ENCODE measurements at regions not wholly inside any gene's neighbourhood (a gene's known extent, or its start where the extent isn't known, plus 50 kb on each side); places are given as distances from the start of the nearest gene placed in this dataset.

- TF ChIP-seq, protein P1, sequence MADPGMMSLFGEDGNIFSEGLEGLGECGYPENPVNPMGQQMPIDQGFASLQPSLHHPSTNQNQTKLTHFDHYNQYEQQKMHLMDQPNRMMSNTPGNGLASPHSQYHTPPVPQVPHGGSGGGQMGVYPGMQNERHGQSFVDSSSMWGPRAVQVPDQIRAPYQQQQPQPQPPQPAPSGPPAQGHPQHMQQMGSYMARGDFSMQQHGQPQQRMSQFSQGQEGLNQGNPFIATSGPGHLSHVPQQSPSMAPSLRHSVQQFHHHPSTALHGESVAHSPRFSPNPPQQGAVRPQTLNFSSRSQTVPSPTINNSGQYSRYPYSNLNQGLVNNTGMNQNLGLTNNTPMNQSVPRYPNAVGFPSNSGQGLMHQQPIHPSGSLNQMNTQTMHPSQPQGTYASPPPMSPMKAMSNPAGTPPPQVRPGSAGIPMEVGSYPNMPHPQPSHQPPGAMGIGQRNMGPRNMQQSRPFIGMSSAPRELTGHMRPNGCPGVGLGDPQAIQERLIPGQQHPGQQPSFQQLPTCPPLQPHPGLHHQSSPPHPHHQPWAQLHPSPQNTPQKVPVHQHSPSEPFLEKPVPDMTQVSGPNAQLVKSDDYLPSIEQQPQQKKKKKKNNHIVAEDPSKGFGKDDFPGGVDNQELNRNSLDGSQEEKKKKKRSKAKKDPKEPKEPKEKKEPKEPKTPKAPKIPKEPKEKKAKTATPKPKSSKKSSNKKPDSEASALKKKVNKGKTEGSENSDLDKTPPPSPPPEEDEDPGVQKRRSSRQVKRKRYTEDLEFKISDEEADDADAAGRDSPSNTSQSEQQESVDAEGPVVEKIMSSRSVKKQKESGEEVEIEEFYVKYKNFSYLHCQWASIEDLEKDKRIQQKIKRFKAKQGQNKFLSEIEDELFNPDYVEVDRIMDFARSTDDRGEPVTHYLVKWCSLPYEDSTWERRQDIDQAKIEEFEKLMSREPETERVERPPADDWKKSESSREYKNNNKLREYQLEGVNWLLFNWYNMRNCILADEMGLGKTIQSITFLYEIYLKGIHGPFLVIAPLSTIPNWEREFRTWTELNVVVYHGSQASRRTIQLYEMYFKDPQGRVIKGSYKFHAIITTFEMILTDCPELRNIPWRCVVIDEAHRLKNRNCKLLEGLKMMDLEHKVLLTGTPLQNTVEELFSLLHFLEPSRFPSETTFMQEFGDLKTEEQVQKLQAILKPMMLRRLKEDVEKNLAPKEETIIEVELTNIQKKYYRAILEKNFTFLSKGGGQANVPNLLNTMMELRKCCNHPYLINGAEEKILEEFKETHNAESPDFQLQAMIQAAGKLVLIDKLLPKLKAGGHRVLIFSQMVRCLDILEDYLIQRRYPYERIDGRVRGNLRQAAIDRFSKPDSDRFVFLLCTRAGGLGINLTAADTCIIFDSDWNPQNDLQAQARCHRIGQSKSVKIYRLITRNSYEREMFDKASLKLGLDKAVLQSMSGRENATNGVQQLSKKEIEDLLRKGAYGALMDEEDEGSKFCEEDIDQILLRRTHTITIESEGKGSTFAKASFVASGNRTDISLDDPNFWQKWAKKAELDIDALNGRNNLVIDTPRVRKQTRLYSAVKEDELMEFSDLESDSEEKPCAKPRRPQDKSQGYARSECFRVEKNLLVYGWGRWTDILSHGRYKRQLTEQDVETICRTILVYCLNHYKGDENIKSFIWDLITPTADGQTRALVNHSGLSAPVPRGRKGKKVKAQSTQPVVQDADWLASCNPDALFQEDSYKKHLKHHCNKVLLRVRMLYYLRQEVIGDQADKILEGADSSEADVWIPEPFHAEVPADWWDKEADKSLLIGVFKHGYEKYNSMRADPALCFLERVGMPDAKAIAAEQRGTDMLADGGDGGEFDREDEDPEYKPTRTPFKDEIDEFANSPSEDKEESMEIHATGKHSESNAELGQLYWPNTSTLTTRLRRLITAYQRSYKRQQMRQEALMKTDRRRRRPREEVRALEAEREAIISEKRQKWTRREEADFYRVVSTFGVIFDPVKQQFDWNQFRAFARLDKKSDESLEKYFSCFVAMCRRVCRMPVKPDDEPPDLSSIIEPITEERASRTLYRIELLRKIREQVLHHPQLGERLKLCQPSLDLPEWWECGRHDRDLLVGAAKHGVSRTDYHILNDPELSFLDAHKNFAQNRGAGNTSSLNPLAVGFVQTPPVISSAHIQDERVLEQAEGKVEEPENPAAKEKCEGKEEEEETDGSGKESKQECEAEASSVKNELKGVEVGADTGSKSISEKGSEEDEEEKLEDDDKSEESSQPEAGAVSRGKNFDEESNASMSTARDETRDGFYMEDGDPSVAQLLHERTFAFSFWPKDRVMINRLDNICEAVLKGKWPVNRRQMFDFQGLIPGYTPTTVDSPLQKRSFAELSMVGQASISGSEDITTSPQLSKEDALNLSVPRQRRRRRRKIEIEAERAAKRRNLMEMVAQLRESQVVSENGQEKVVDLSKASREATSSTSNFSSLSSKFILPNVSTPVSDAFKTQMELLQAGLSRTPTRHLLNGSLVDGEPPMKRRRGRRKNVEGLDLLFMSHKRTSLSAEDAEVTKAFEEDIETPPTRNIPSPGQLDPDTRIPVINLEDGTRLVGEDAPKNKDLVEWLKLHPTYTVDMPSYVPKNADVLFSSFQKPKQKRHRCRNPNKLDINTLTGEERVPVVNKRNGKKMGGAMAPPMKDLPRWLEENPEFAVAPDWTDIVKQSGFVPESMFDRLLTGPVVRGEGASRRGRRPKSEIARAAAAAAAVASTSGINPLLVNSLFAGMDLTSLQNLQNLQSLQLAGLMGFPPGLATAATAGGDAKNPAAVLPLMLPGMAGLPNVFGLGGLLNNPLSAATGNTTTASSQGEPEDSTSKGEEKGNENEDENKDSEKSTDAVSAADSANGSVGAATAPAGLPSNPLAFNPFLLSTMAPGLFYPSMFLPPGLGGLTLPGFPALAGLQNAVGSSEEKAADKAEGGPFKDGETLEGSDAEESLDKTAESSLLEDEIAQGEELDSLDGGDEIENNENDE (IDR thresholded peaks at IDR 0.05; ENCODE audit: insufficient replicate concordance, low read length): no peak
- TF ChIP-seq ATF3 (IDR thresholded peaks at IDR 0.05; ENCODE audit: insufficient read depth, low read depth, low read length) (no peak), EZH2 (IDR thresholded peaks at IDR 0.05; ENCODE audit: low read depth, low read length, severe bottlenecking) (no peak), SIRT6 (IDR thresholded peaks at IDR 0.05; ENCODE audit: low read length) (no peak), POU5F1 (IDR thresholded peaks at IDR 0.05; ENCODE audit: low read depth, low read length) (no peak), YY1 (IDR thresholded peaks at IDR 0.05; ENCODE audit: low read depth, low read length) (no peak), KDM5A (IDR thresholded peaks at IDR 0.05; ENCODE audit: low read length) (no peak), CBX8 (IDR thresholded peaks at IDR 0.05; ENCODE audit: borderline replicate concordance, low read depth, low read length) (no peak), TAF1 (IDR thresholded peaks at IDR 0.05; ENCODE audit: low read depth, low read length) (no peak), TEAD4 (IDR thresholded peaks at IDR 0.05; ENCODE audit: low read depth, low read length) (no peak), RNF2 (IDR thresholded peaks at IDR 0.05; ENCODE audit: borderline replicate concordance, low read depth, low read length, missing control alignments, poor library complexity, severe bottlenecking) (no peak)
Observed at GRCh38 chr1:101697072-101697471, 299.7 kb downstream of the OLFM3 start (continued).
